GM13976 (cell line): ENCODE measurements at regions not wholly inside any gene's neighbourhood (a gene's known extent, or its start where the extent isn't known, plus 50 kb on each side); places are given as distances from the start of the nearest gene placed in this dataset.
"Not testable (repeated sequence)": the region's sequence is repeated elsewhere in the genome, so short reads cannot be mapped to it uniquely, and the experiment has no call there.

Experiments
- DNase-seq: peaks from one replicate; pipeline ENCODE4 v3.0.0; 2012; ENCODE audit warnings: low spot score
- CTCF ChIP-seq: IDR thresholded peaks from 2 replicates; pipeline ENCODE4 v1.5.1; 2012; ENCODE audit warnings: borderline replicate concordance, mild to moderate bottlenecking; ENCODE audit not compliant: insufficient read depth; ENCODE audit errors: extremely low read depth, missing control alignments, control extremely low read depth
- in situ Hi-C: fragments of 300-500 bp; cut with MboI; formaldehyde crosslinking; loops from one replicate; pipeline ENCODE4 v1.12.0; 2022; ENCODE audit warnings: low sequenced_read_pairs, mixed read lengths, inconsistent platforms; ENCODE audit not compliant: unreplicated experiment

- DNase-seq: no peak
- in situ Hi-C loops: no loop called here
- no peak for TF ChIP-seq CTCF
Observed at GRCh38 chr11:96481204-96481603, 91.4 kb downstream of the JRKL start.

GRCh38 chr11:96481771-96482170 lies 92.0 kb downstream of the JRKL start:
- DNase-seq: no peak
- TF ChIP-seq CTCF: no peak
- in situ Hi-C loops: no loop called here

GRCh38 chr11:96482193-96482592 lies 92.4 kb downstream of the JRKL start:
- DNase-seq: no peak
- TF ChIP-seq CTCF: no peak
- in situ Hi-C loops: no loop called here

DNA sequence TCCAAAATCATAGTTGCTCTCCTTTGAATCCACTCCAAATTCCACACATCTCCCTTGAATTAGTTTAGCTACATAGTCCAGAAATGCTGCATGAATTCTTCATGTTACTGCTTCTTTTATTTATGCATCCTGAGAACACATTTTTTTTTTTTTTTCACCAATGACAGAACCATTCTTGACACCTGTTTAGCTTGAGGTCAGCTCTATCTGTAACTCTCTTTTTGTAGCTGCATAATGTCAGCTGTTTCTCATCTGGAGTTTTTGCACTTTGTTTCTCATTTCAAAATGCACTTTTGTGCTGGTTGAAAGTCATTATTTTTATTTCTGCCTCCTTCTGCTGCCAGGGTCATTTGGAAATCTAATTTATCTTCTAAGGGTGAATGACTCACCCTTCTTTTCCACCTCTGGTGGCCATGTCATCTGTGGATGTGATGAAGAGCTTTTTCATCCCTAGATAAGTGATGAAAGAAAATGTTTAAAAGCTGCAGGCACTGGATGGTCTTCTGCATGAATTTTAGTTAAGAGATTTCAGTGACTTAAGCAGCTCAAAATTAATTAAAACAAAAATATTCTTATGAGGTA lies 93.7 kb downstream of the JRKL start:
- in situ Hi-C loops: no loop called here
- no peak for DNase-seq
- TF ChIP-seq CTCF: no peak

- in situ Hi-C loops: no loop called here
- DNase-seq: no peak
- TF ChIP-seq CTCF: no peak
Observed at GRCh38 chr11:96484361-96484760, 94.5 kb downstream of the JRKL start.

GRCh38 chr11:96486890-96487611 lies 97.2 kb downstream of the JRKL start:
- TF ChIP-seq CTCF: no peak
- DNase-seq: no peak
- in situ Hi-C loops: no loop called here

GRCh38 chr11:96488911-96489310 lies 99.1 kb downstream of the JRKL start:
- DNase-seq, in situ Hi-C loops: not testable (repeated sequence)
